H1 (cell line): ENCODE measurements at regions not wholly inside any gene's neighbourhood (a gene's known extent, or its start where the extent isn't known, plus 50 kb on each side); places are given as distances from the start of the nearest gene placed in this dataset.

Source experiments
- CTCF ChIA-PET: fragments of 300-600 bp; sonication (Branson Sonifier 250); formaldehyde crosslinking; loops from one replicate; lab custom pipeline; 2021; ENCODE audit not compliant: partially characterized antibody; lab: Charles Lee
- POLR2A ChIA-PET: fragments of 300-600 bp; sonication (Branson Sonifier 250); formaldehyde crosslinking; loops from one replicate; lab custom pipeline; 2021; ENCODE audit warnings: inconsistent platforms; ENCODE audit not compliant: partially characterized antibody; lab: Charles Lee
- DNase-seq, 2 experiments: peaks; one replicate each; pipeline versions ENCODE4 v3.0.0 to v3.0.0-alpha.2; 2010 to 2022; ENCODE audit warnings: low spot score in 2 of 2, low read depth in 1 of 2, mixed read lengths in 1 of 2
- FAIRE-seq: peaks from 2 replicates; lab custom pipeline; 2011; peaks lifted over from hg19 to GRCh38; lab: Jason Lieb, UNC
- H2AFZ ChIP-seq: 2 replicates; pipeline ENCODE4 v1.8.1; 2012; ENCODE audit warnings: low read length, inconsistent platforms
- H2AK5ac ChIP-seq: 2 replicates; pipeline ENCODE4 v1.6.1; 2013; ENCODE audit warnings: low read depth, low read length
- H2BK120ac ChIP-seq: replicated peaks from 2 replicates; pipeline ENCODE3; 2013; ENCODE audit warnings: low read depth, low read length, inconsistent platforms
- H2BK12ac ChIP-seq: 2 replicates; pipeline ENCODE4 v1.6.1; 2013; ENCODE audit warnings: low read depth, low read length
- H2BK15ac ChIP-seq: 2 replicates; pipeline ENCODE4 v1.6.1; 2013; ENCODE audit warnings: low read length
- H2BK20ac ChIP-seq: 2 replicates; pipeline ENCODE4 v1.6.1; 2013; ENCODE audit warnings: low read length
- H2BK5ac ChIP-seq: 2 replicates; pipeline ENCODE4 v1.6.1; 2013; ENCODE audit warnings: low read depth, low read length
- H3K14ac ChIP-seq: 2 replicates; pipeline ENCODE4 v1.6.1; 2013; ENCODE audit warnings: inconsistent platforms; ENCODE audit not compliant: insufficient read length
- H3K18ac ChIP-seq: 2 replicates; pipeline ENCODE4 v1.6.1; 2013; ENCODE audit warnings: low read length; ENCODE audit errors: extremely low read depth
- H3K23ac ChIP-seq: 2 replicates; pipeline ENCODE4 v1.6.1; 2013; ENCODE audit warnings: inconsistent platforms; ENCODE audit not compliant: insufficient read length
- H3K23me2 ChIP-seq: 2 replicates; pipeline ENCODE4 v1.6.1; 2013; ENCODE audit warnings: low read depth, low read length
- H3K27ac ChIP-seq: 2 replicates; pipeline ENCODE4 v1.6.1; 2011; ENCODE audit warnings: low read depth, low read length, inconsistent platforms
- H3K27me3 ChIP-seq, 4 experiments: replicated peaks in 1 of 4; 1 replicate in 1 of 4; 2 replicates in 3 of 4; pipeline versions ENCODE4 v1.6.1 to v1.8.1; 2011 to 2013; ENCODE audit warnings: low read length in 3 of 4, mild to moderate bottlenecking in 3 of 4, inconsistent platforms in 2 of 4, mixed read lengths in 2 of 4, moderate library complexity in 1 of 4; ENCODE audit not compliant: control insufficient read depth in 3 of 4, insufficient read depth in 3 of 4; ENCODE audit errors: extremely low read depth in 1 of 4
- H3K36me3 ChIP-seq, 4 experiments: 2 replicates each; pipeline versions ENCODE4 v1.6.1 to v1.8.1; 2011 to 2013; ENCODE audit warnings: mild to moderate bottlenecking in 4 of 4, low read length in 3 of 4, moderate library complexity in 2 of 4, control low read depth in 1 of 4, inconsistent platforms in 1 of 4; ENCODE audit not compliant: insufficient read depth in 4 of 4, control insufficient read depth in 2 of 4
- H3K4ac ChIP-seq: replicated peaks from 2 replicates; pipeline ENCODE3; 2013; ENCODE audit warnings: low read length, low read depth, mixed read lengths, inconsistent platforms; ENCODE audit not compliant: insufficient read length
- H3K4me1 ChIP-seq, 4 experiments: replicated peaks in 1 of 4; 1 replicate in 1 of 4; 2 replicates in 3 of 4; pipeline versions ENCODE4 v1.6.1 to v1.8.1; 2011 to 2013; ENCODE audit warnings: low read length in 3 of 4, inconsistent platforms in 2 of 4, mixed read lengths in 1 of 4; ENCODE audit not compliant: insufficient read depth in 4 of 4, control insufficient read depth in 3 of 4
- H3K4me2 ChIP-seq, 2 experiments: 2 replicates each; pipeline versions ENCODE4 v1.6.1 to v1.8.1; 2011 to 2013; ENCODE audit warnings: low read depth in 2 of 2, low read length in 2 of 2, control low read depth in 1 of 2, inconsistent platforms in 1 of 2, mild to moderate bottlenecking in 1 of 2; ENCODE audit not compliant: insufficient read depth in 1 of 2
- H3K4me3 ChIP-seq, 4 experiments: fragments of 200-600, 300-600 bp in 1 of 4; sonication (generic), shearing (Covaris generic), sonication (Bioruptor Twin) in 1 of 4; 2 replicates each; pipeline versions ENCODE4 v1.5.1 to v1.8.1; 2011 to 2016; ENCODE audit warnings: low read length in 4 of 4, low read depth in 3 of 4, control low read depth in 2 of 4, inconsistent platforms in 2 of 4, mild to moderate bottlenecking in 2 of 4, mixed read lengths in 1 of 4, moderate library complexity in 1 of 4; ENCODE audit not compliant: insufficient read depth in 2 of 4; ENCODE audit errors: extremely low read depth in 1 of 4
- H3K56ac ChIP-seq: replicated peaks from 2 replicates; pipeline ENCODE3; 2013; ENCODE audit warnings: low read depth, mild to moderate bottlenecking, mixed read lengths, low read length, inconsistent platforms; ENCODE audit not compliant: insufficient read length
- H3K79me1 ChIP-seq: 2 replicates; pipeline ENCODE4 v1.6.1; 2013; ENCODE audit warnings: low read depth, low read length, control low read depth
- H3K79me2 ChIP-seq, 2 experiments: 2 replicates each; pipeline versions ENCODE4 v1.6.1 to v1.8.1; 2012 to 2013; ENCODE audit warnings: low read length in 2 of 2, mild to moderate bottlenecking in 2 of 2, inconsistent platforms in 1 of 2; ENCODE audit not compliant: insufficient read depth in 2 of 2, control insufficient read depth in 1 of 2
- H3K9ac ChIP-seq, 4 experiments: replicated peaks in 1 of 4; 1 replicate in 1 of 4; 2 replicates in 3 of 4; pipeline versions ENCODE4 v1.6.1 to v1.8.1; 2011 to 2013; ENCODE audit warnings: low read depth in 3 of 4, low read length in 3 of 4, control low read depth in 2 of 4, mild to moderate bottlenecking in 2 of 4, moderate library complexity in 2 of 4, inconsistent platforms in 1 of 4; ENCODE audit errors: extremely low read depth in 1 of 4
- H3K9me3 ChIP-seq, 2 experiments: 2 replicates each; pipeline versions ENCODE4 v1.6.1 to v1.8.1; 2012 to 2013; ENCODE audit warnings: mild to moderate bottlenecking in 2 of 2, moderate library complexity in 2 of 2, control low read depth in 1 of 2, inconsistent platforms in 1 of 2, low read depth in 1 of 2, low read length in 1 of 2, mixed read lengths in 1 of 2; ENCODE audit not compliant: insufficient read depth in 2 of 2
- H4K20me1 ChIP-seq, 2 experiments: replicated peaks in 1 of 2; 2 replicates each; pipeline versions ENCODE3 to v1.8.1; 2011 to 2013; ENCODE audit warnings: inconsistent platforms in 2 of 2, low read length in 2 of 2, mild to moderate bottlenecking in 1 of 2; ENCODE audit not compliant: insufficient read depth in 2 of 2, control insufficient read depth in 1 of 2
- H4K5ac ChIP-seq: 2 replicates; pipeline ENCODE4 v1.6.1; 2013; ENCODE audit warnings: low read length, low read depth, mixed read lengths, inconsistent platforms; ENCODE audit not compliant: insufficient read length
- H4K8ac ChIP-seq: 2 replicates; pipeline ENCODE4 v1.8.0; 2013; ENCODE audit warnings: mild to moderate bottlenecking, moderate library complexity, low read length, inconsistent platforms; ENCODE audit not compliant: insufficient read depth; ENCODE audit errors: extremely low read depth
- H4K91ac ChIP-seq: replicated peaks from 2 replicates; pipeline ENCODE3; 2013; ENCODE audit warnings: low read length, mixed read lengths, inconsistent platforms; ENCODE audit not compliant: insufficient read length
- ASH2L ChIP-seq: fragments of 200-600, 300-600 bp; sonication (generic); IDR thresholded peaks from one replicate; pipeline ENCODE4 v1.7.1; 2017; ENCODE audit warnings: low read length
- BCL11A ChIP-seq, 2 experiments: IDR thresholded peaks; one replicate each; pipeline ENCODE4 v1.6.1; 2011; ENCODE audit warnings: low read depth in 2 of 2, low read length in 2 of 2, mild to moderate bottlenecking in 2 of 2
- CHD1 ChIP-seq: IDR thresholded peaks from 2 replicates; pipeline ENCODE4 v1.6.1; 2012; ENCODE audit warnings: low read depth, low read length, improper control_type of control experiment
- EGR1 ChIP-seq: IDR thresholded peaks from 2 replicates; pipeline ENCODE4 v1.6.1; 2011; ENCODE audit warnings: low read depth, low read length, borderline replicate concordance
- GTF2F1 ChIP-seq: IDR thresholded peaks from 2 replicates; pipeline ENCODE4 v1.6.1; 2012; ENCODE audit warnings: low read depth, low read length, improper control_type of control experiment, borderline replicate concordance
- KDM4A ChIP-seq: IDR thresholded peaks from one replicate; pipeline ENCODE4 v1.7.1; 2012; ENCODE audit warnings: low read depth, mild to moderate bottlenecking, moderate library complexity, low read length, inconsistent platforms; ENCODE audit not compliant: severe bottlenecking
- NRF1 ChIP-seq: IDR thresholded peaks from 2 replicates; pipeline ENCODE4 v1.6.1; 2011; ENCODE audit warnings: mild to moderate bottlenecking, low read depth, low read length, improper control_type of control experiment
- RFX5 ChIP-seq: IDR thresholded peaks from 2 replicates; pipeline ENCODE4 v1.6.1; 2011; ENCODE audit warnings: low read depth, low read length, improper control_type of control experiment, borderline replicate concordance
- TCF12 ChIP-seq: IDR thresholded peaks from 2 replicates; pipeline ENCODE4 v1.6.1; 2011; ENCODE audit warnings: low read depth, mild to moderate bottlenecking, low read length
- YY1 ChIP-seq: IDR thresholded peaks from 2 replicates; pipeline ENCODE4 v1.6.1; 2011; ENCODE audit warnings: low read depth, mild to moderate bottlenecking, low read length
- WGBS, 2 experiments: shearing (Covaris generic) in 1 of 2; methylation state at CpG; one replicate each; pipeline versions ENCODE4 v1.1.6 to v1.1.7; 2013 to 2015; ENCODE audit warnings: low lambda C conversion rate in 2 of 2, mixed read lengths in 2 of 2, inconsistent platforms in 1 of 2, low coverage in 1 of 2, missing lambda C conversion rate in 1 of 2; ENCODE audit not compliant: insufficient replicate concordance in 2 of 2, insufficient coverage in 1 of 2, insufficient read length in 1 of 2; ENCODE audit errors: extremely low coverage in 1 of 2, missing lambda C conversion rate in 1 of 2; 5-methylcytosine and 5-hydroxymethylcytosine counted together
- TF ChIP-seq, protein P1 (sequence below): IDR thresholded peaks from 2 replicates; pipeline ENCODE4 v1.6.1; 2011; ENCODE audit warnings: low read length, improper control_type of control experiment

DNA sequence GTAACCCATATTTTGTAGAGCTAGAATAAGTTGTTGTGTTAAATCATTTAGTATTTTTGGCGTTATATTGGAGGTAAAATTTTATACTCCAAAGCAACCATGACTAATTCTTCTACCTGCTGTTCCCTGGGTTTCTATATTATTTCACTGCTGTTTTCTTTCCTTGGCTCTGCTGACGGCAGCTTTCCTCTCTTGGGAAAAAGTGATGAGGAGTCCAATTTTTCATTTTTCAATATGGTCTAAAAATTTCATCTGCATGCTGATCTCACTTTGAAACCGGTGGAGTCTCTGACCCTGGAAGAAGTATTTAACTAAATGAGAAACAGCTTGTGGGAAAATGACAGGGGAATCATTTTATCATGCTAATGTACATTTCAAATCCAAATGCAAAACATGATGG lies 110.2 kb downstream of the IFI44 start:
- H2BK120ac ChIP-seq, result no peak overlapping the region
- H3K4me1 ChIP-seq, result no peaks in the 10 kb centered on the region
- no peaks in the 10 kb centered on the region for H3K79me2 ChIP-seq
- H3K4me2 ChIP-seq, result no peak overlapping the region
- no peak overlapping the region for H4K8ac ChIP-seq
- no peak overlapping the region for H2BK20ac ChIP-seq
- no peak overlapping the region for H3K4ac ChIP-seq
- no peak overlapping the region for H2BK5ac ChIP-seq
- H3K23me2 ChIP-seq, result no peaks in the 10 kb centered on the region
- no peaks in the 10 kb centered on the region for H3K27me3 ChIP-seq
- H3K23ac ChIP-seq, result no peak overlapping the region
- no peak overlapping the region for H3K18ac ChIP-seq
- no peak overlapping the region for H2BK12ac ChIP-seq
- H4K5ac ChIP-seq, result no peak overlapping the region
- no peak overlapping the region for H3K4me3 ChIP-seq
- POLR2A ChIA-PET, result no interaction called here
- H3K56ac ChIP-seq, result no peak overlapping the region
- no peak overlapping the region for H3K27ac ChIP-seq
- no peak overlapping the region for H2AFZ ChIP-seq
- H3K79me1 ChIP-seq, result no peaks in the 10 kb centered on the region
- no peak overlapping the region for H4K91ac ChIP-seq
- no peaks in the 10 kb centered on the region for H4K20me1 ChIP-seq
- DNase-seq (no peak), FAIRE-seq (no peak)
- 90% methylated on average over 3 of the region's 3 CpGs; no CpG with 5 or more reads in 1 of the 2 experiments for WGBS, 2 experiments
- TF ChIP-seq TCF12 (no peak), RFX5 (no peak), BCL11A (IDR thresholded peaks at IDR 0.05; ENCODE audit: low read depth in 2 of 2, low read length in 2 of 2) (no peak), NRF1 (no peak), EGR1 (no peak), KDM4A (no peak), GTF2F1 (no peak), CHD1 (no peak), ASH2L (no peak), YY1 (no peak)
- TF ChIP-seq, protein P1, sequence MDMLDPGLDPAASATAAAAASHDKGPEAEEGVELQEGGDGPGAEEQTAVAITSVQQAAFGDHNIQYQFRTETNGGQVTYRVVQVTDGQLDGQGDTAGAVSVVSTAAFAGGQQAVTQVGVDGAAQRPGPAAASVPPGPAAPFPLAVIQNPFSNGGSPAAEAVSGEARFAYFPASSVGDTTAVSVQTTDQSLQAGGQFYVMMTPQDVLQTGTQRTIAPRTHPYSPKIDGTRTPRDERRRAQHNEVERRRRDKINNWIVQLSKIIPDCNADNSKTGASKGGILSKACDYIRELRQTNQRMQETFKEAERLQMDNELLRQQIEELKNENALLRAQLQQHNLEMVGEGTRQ, result no peak
- H2AK5ac ChIP-seq, result no peak overlapping the region
- no peak overlapping the region for H2BK15ac ChIP-seq
- H3K9me3 ChIP-seq, result no peaks in the 10 kb centered on the region
- CTCF ChIA-PET, result no interaction called here
- no peak overlapping the region for H3K14ac ChIP-seq
- H3K9ac ChIP-seq, result no peak overlapping the region
- H3K36me3 ChIP-seq, result no peaks in the 10 kb centered on the region
